Esophagus squamous epithelium (tissue), 4 donors: ENCODE measurements at regions not wholly inside any gene's neighbourhood (a gene's known extent, or its start where the extent isn't known, plus 50 kb on each side); places are given as distances from the start of the nearest gene placed in this dataset.
"Not testable (repeated sequence)": the region's sequence is repeated elsewhere in the genome, so short reads cannot be mapped to it uniquely, and the experiment has no call there.

Experiments
- POLR2A ChIP-seq, 4 donors: fragments of 450-650 bp; IDR thresholded peaks; one replicate each; pipeline ENCODE4 v1.6.1; 2017; ENCODE audit warnings: antibody characterized with exemption in 4 of 4, mild to moderate bottlenecking in 4 of 4, moderate library complexity in 3 of 4
- TF ChIP-seq, protein P1 (sequence below), 6 experiments: fragments of 450-650 bp in 4 of 6; fragments of 200-600 bp in 2 of 6; sonication (generic) in 2 of 6; IDR thresholded peaks; one replicate each; pipeline ENCODE4 v1.5.1; 2016 to 2019; ENCODE audit warnings: antibody characterized with exemption in 6 of 6, mild to moderate bottlenecking in 4 of 6, moderate library complexity in 4 of 6

GRCh38 chr18:41631723-41632285 is 323.2 kb upstream of the PIK3C3 start:
- TF ChIP-seq, protein P1, sequence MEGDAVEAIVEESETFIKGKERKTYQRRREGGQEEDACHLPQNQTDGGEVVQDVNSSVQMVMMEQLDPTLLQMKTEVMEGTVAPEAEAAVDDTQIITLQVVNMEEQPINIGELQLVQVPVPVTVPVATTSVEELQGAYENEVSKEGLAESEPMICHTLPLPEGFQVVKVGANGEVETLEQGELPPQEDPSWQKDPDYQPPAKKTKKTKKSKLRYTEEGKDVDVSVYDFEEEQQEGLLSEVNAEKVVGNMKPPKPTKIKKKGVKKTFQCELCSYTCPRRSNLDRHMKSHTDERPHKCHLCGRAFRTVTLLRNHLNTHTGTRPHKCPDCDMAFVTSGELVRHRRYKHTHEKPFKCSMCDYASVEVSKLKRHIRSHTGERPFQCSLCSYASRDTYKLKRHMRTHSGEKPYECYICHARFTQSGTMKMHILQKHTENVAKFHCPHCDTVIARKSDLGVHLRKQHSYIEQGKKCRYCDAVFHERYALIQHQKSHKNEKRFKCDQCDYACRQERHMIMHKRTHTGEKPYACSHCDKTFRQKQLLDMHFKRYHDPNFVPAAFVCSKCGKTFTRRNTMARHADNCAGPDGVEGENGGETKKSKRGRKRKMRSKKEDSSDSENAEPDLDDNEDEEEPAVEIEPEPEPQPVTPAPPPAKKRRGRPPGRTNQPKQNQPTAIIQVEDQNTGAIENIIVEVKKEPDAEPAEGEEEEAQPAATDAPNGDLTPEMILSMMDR (IDR thresholded peaks at IDR 0.05) = not testable (repeated sequence)
- TF ChIP-seq POLR2A (IDR thresholded peaks at IDR 0.05) = not testable (repeated sequence)
